ENCODE measurements at regions not wholly inside any gene's neighbourhood (a gene's known extent, or its start where the extent isn't known, plus 50 kb on each side); places are given as distances from the start of the nearest gene placed in this dataset.

DNA sequence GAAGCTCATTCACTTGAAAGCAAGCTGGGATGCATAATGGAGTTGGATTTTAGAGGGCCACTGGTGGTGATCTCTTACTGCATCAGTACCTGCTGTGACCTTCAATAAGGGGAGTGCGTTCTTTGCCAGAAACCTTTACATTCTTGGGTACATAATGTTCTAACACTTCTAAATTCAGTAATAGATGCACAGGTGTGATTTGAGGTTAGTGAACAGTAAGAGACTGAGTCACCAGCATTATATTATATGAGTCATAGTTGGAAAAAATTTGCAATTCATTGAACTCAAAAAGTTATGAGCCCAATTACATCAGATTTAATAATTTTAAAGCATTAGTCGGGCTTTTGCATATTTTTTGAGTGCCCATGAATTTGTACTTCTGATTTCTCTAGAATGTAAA lies 803.3 kb downstream of the ADCYAP1 start:
- TF ChIP-seq, protein P1, sequence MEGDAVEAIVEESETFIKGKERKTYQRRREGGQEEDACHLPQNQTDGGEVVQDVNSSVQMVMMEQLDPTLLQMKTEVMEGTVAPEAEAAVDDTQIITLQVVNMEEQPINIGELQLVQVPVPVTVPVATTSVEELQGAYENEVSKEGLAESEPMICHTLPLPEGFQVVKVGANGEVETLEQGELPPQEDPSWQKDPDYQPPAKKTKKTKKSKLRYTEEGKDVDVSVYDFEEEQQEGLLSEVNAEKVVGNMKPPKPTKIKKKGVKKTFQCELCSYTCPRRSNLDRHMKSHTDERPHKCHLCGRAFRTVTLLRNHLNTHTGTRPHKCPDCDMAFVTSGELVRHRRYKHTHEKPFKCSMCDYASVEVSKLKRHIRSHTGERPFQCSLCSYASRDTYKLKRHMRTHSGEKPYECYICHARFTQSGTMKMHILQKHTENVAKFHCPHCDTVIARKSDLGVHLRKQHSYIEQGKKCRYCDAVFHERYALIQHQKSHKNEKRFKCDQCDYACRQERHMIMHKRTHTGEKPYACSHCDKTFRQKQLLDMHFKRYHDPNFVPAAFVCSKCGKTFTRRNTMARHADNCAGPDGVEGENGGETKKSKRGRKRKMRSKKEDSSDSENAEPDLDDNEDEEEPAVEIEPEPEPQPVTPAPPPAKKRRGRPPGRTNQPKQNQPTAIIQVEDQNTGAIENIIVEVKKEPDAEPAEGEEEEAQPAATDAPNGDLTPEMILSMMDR (IDR thresholded peaks at IDR 0.05): no peak
- TF ChIP-seq POLR2A (IDR thresholded peaks at IDR 0.05) (no peak), POLR2AphosphoS5 (IDR thresholded peaks at IDR 0.05; ENCODE audit: insufficient read depth in 1 of 2, low read depth in 1 of 2) (no peak)
